K562 (cell line): ENCODE measurements at regions not wholly inside any gene's neighbourhood (a gene's known extent, or its start where the extent isn't known, plus 50 kb on each side); places are given as distances from the start of the nearest gene placed in this dataset.

Experiments
- EGR1 ChIP-seq: fragments of 450-650 bp; conservative IDR thresholded peaks from 2 replicates; pipeline ENCODE4 v1.6.1; 2017; ENCODE audit warnings: mild to moderate bottlenecking
- EZH2 ChIP-seq: IDR thresholded peaks from 2 replicates; pipeline ENCODE4 v1.6.1; 2012; ENCODE audit warnings: low read depth, mild to moderate bottlenecking, inconsistent platforms, low read length, borderline replicate concordance
- HDGF ChIP-seq: fragments of 450-650 bp; IDR thresholded peaks from 2 replicates; pipeline ENCODE4 v1.6.1; 2016
- KAT8 ChIP-seq: fragments of 450-650 bp; IDR thresholded peaks from 2 replicates; pipeline ENCODE4 v1.6.1; 2016; ENCODE audit warnings: low read depth, mild to moderate bottlenecking
- LEF1 ChIP-seq: fragments of 450-650 bp; IDR thresholded peaks from 2 replicates; pipeline ENCODE4 v1.6.1; 2016; ENCODE audit warnings: mild to moderate bottlenecking
- MEF2A ChIP-seq: IDR thresholded peaks from 2 replicates; pipeline ENCODE4 v1.6.1; 2011; ENCODE audit warnings: low read depth, mild to moderate bottlenecking, low read length, moderate library complexity; ENCODE audit not compliant: control insufficient read depth
- NFYB ChIP-seq: IDR thresholded peaks from 2 replicates; pipeline ENCODE4 v1.6.1; 2011; ENCODE audit warnings: mild to moderate bottlenecking, moderate library complexity; ENCODE audit not compliant: insufficient read length; ENCODE audit errors: extremely low read depth
- SREBF2 ChIP-seq: sonication (generic); formaldehyde crosslinking; IDR thresholded peaks from 2 replicates; pipeline ENCODE4 v1.4.0; 2020; ENCODE audit warnings: mild to moderate bottlenecking, missing genetic modification reagents
- TAF1 ChIP-seq: IDR thresholded peaks from 2 replicates; pipeline ENCODE4 v1.6.1; 2011; ENCODE audit warnings: mild to moderate bottlenecking, low read length, moderate library complexity; ENCODE audit not compliant: insufficient read depth, control insufficient read depth, severe bottlenecking; ENCODE audit errors: extremely low read depth
- TF ChIP-seq, protein P1 (sequence below), 3 experiments: IDR thresholded peaks in 2 of 3; conservative IDR thresholded peaks in 1 of 3; 2 replicates each; pipeline ENCODE4 v1.5.1; 2011 to 2012; ENCODE audit warnings: low read length in 3 of 3, mild to moderate bottlenecking in 3 of 3, control low read depth in 2 of 3, improper control_type of control experiment in 1 of 3, inconsistent platforms in 1 of 3, low read depth in 1 of 3, mixed read lengths in 1 of 3, moderate library complexity in 1 of 3; ENCODE audit not compliant: insufficient read depth in 2 of 3
- TF ChIP-seq, protein P2 (sequence below): sonication (generic); formaldehyde crosslinking; IDR thresholded peaks from 2 replicates; pipeline ENCODE4 v1.5.0; 2020; ENCODE audit warnings: missing genetic modification reagents

DNA sequence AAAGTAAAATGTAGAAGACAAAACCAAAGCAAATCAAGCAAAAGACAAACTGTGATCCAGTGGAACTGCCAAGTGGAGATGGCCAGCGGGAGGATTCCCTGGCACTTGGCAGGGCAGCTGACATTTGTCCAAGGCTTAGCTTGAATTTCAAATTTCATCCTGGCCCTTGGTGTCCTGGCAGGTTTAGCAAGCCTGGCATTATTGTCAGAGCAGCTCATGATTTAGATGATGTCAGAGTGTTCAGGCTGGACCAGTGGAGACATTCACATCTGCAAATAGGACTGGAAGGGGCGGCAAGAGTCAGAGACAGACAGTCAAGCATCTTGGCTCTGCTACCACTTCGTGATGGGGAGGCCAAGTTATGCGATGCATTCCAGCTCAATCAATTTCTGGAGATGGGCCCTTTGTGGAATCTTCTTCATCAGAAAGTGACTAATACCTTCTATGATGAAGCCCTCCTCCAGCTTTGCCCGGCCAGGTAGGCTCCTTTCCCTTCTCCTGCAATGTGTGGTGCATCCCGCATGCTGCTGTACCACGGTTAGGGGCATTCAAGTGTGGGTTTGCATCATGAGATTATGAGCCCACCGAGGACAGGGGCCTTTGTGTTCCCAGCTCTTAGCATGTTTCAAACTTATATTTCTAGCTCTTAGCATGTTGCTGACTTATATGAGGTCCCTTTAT is 199.7 kb downstream of the ANKRD30B start:
- TF ChIP-seq TAF1: no peak
- no peak for TF ChIP-seq KAT8
- no peak for TF ChIP-seq SREBF2
- TF ChIP-seq NFYB: no peak
- TF ChIP-seq, protein P1, sequence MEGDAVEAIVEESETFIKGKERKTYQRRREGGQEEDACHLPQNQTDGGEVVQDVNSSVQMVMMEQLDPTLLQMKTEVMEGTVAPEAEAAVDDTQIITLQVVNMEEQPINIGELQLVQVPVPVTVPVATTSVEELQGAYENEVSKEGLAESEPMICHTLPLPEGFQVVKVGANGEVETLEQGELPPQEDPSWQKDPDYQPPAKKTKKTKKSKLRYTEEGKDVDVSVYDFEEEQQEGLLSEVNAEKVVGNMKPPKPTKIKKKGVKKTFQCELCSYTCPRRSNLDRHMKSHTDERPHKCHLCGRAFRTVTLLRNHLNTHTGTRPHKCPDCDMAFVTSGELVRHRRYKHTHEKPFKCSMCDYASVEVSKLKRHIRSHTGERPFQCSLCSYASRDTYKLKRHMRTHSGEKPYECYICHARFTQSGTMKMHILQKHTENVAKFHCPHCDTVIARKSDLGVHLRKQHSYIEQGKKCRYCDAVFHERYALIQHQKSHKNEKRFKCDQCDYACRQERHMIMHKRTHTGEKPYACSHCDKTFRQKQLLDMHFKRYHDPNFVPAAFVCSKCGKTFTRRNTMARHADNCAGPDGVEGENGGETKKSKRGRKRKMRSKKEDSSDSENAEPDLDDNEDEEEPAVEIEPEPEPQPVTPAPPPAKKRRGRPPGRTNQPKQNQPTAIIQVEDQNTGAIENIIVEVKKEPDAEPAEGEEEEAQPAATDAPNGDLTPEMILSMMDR (IDR thresholded peaks at IDR 0.05 in 2 of 3, conservative IDR thresholded peaks at IDR 0.05 in 1 of 3; ENCODE audit: insufficient read depth in 2 of 3, low read depth in 1 of 3, low read length in 3 of 3): no peak
- TF ChIP-seq, protein P2, sequence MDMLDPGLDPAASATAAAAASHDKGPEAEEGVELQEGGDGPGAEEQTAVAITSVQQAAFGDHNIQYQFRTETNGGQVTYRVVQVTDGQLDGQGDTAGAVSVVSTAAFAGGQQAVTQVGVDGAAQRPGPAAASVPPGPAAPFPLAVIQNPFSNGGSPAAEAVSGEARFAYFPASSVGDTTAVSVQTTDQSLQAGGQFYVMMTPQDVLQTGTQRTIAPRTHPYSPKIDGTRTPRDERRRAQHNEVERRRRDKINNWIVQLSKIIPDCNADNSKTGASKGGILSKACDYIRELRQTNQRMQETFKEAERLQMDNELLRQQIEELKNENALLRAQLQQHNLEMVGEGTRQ (CRISPR knock-in tag): no peak
- no peak for TF ChIP-seq EZH2
- no peak for TF ChIP-seq HDGF
- TF ChIP-seq EGR1: no peak
- TF ChIP-seq MEF2A: no peak
- TF ChIP-seq LEF1: no peak
